ENCODE measurements at regions not wholly inside any gene's neighbourhood (a gene's known extent, or its start where the extent isn't known, plus 50 kb on each side); places are given as distances from the start of the nearest gene placed in this dataset.

GRCh38 chr15:27670486-27671209 is 428.5 kb downstream of the OCA2 start:
- no peak for TF ChIP-seq CTCF (IDR thresholded peaks at IDR 0.05)
- no peak for TF ChIP-seq EZH2 (IDR thresholded peaks at IDR 0.05)
- no peak for TF ChIP-seq EZH2phosphoT487 (IDR thresholded peaks at IDR 0.05)

Data from neural progenitor cell (in vitro differentiated cells).